Lung (tissue), 11 donors: ENCODE measurements at regions not wholly inside any gene's neighbourhood (a gene's known extent, or its start where the extent isn't known, plus 50 kb on each side); places are given as distances from the start of the nearest gene placed in this dataset.

Experiments
- ATAC-seq: fragments of 200-7000 bp; cut with Tn5 transposase; one replicate; pipeline ENCODE4 v1.9.1; 2020; ENCODE audit warnings: moderate number of reproducible peaks; ENCODE audit not compliant: insufficient read depth, low FRiP score
- DNase-seq, 3 donors: peaks; one replicate each; pipeline ENCODE4 v3.0.0-alpha.2; 2013 to 2017
- H3K27ac ChIP-seq, 2 donors: one replicate each; pipeline ENCODE4 v1.5.1; 2013; ENCODE audit warnings: mild to moderate bottlenecking in 2 of 2, moderate library complexity in 2 of 2, control low read depth in 1 of 2, inconsistent platforms in 1 of 2, low read depth in 1 of 2, low read length in 1 of 2
- H3K27me3 ChIP-seq, 3 donors: one replicate each; pipeline ENCODE4 v1.5.1; 2013; ENCODE audit warnings: low read length in 2 of 3; ENCODE audit not compliant: control insufficient read depth in 3 of 3, insufficient read depth in 3 of 3
- H3K36me3 ChIP-seq, 4 donors: one replicate each; pipeline ENCODE4 v1.5.1; 2013; ENCODE audit warnings: low read length in 4 of 4, mild to moderate bottlenecking in 1 of 4, moderate library complexity in 1 of 4; ENCODE audit not compliant: control insufficient read depth in 4 of 4, insufficient read depth in 4 of 4
- H3K4me1 ChIP-seq, 5 donors: one replicate each; pipeline ENCODE4 v1.5.1; 2013; ENCODE audit warnings: low read length in 5 of 5, mild to moderate bottlenecking in 2 of 5, moderate library complexity in 1 of 5; ENCODE audit not compliant: control insufficient read depth in 5 of 5, insufficient read depth in 5 of 5
- H3K4me3 ChIP-seq: one replicate; pipeline ENCODE4 v1.5.1; 2013; ENCODE audit warnings: mild to moderate bottlenecking, control low read depth, moderate library complexity
- H3K9ac ChIP-seq, 2 donors: one replicate each; pipeline ENCODE4 v1.5.1; 2013; ENCODE audit warnings: low read length in 2 of 2, control low read depth in 1 of 2; ENCODE audit not compliant: insufficient read depth in 1 of 2
- H3K9me3 ChIP-seq, 4 donors: one replicate each; pipeline ENCODE4 v1.5.1; 2013; ENCODE audit warnings: low read length in 3 of 4, mild to moderate bottlenecking in 1 of 4, moderate library complexity in 1 of 4; ENCODE audit not compliant: control insufficient read depth in 4 of 4, insufficient read depth in 3 of 4
- WGBS, 2 donors: extraction: QIAGEN DNeasy Blood & Tissue Kit; methylation state at CpG; one replicate each; pipeline ENCODE4 v1.1.7; 2013; 5-methylcytosine and 5-hydroxymethylcytosine counted together
- TF ChIP-seq, protein P1 (sequence below): IDR thresholded peaks from 2 replicates; pipeline ENCODE4 v1.5.1; 2012; ENCODE audit warnings: mild to moderate bottlenecking; ENCODE audit errors: control extremely low read depth, extremely low read depth
- donor health status: control.
- donor health status: control.
- donor health status: Bipolar disorder and iron deficiency.
- donor health status: healthy.
- donor health status: DM: yes; HTN: yes; CAD: no.

DNA sequence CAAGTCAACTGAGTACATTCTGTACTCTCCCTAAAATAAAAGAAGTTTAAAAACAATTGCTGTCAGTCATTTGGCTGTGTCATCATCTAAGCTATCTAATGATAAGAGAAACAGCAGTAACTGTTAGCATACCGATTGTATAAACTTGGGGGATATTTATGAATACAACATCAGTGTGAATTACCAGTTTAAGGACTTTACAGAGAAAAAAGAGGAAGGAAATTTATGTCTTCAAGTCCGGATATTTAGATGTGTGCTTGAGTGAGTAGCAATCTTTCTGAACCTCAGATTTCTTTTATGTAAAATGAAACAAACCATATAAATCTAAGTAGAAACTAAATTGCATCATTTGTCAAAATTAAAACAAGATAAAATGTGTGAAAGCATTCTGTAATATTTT is 1557.0 kb downstream of the MRPL39 start:
- Histone ChIP-seq H3K4me1 (peaks cover 0 to 2% (median 0%) of the 10 kb centered on the region in 5 donors), H3K9ac (no peak overlapping the region), H3K36me3 (no peaks in the 10 kb centered on the region), H3K9me3 (no peaks in the 10 kb centered on the region), H3K4me3 (no peak overlapping the region), H3K27ac (no peak overlapping the region), H3K27me3 (no peaks in the 10 kb centered on the region)
- WGBS, 2 donors, result 17 to 41% methylated on average over 2 of the region's 2 CpGs
- ATAC-seq (no peak), DNase-seq (no peak)
- TF ChIP-seq, protein P1, sequence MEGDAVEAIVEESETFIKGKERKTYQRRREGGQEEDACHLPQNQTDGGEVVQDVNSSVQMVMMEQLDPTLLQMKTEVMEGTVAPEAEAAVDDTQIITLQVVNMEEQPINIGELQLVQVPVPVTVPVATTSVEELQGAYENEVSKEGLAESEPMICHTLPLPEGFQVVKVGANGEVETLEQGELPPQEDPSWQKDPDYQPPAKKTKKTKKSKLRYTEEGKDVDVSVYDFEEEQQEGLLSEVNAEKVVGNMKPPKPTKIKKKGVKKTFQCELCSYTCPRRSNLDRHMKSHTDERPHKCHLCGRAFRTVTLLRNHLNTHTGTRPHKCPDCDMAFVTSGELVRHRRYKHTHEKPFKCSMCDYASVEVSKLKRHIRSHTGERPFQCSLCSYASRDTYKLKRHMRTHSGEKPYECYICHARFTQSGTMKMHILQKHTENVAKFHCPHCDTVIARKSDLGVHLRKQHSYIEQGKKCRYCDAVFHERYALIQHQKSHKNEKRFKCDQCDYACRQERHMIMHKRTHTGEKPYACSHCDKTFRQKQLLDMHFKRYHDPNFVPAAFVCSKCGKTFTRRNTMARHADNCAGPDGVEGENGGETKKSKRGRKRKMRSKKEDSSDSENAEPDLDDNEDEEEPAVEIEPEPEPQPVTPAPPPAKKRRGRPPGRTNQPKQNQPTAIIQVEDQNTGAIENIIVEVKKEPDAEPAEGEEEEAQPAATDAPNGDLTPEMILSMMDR, result no peak

DNA sequence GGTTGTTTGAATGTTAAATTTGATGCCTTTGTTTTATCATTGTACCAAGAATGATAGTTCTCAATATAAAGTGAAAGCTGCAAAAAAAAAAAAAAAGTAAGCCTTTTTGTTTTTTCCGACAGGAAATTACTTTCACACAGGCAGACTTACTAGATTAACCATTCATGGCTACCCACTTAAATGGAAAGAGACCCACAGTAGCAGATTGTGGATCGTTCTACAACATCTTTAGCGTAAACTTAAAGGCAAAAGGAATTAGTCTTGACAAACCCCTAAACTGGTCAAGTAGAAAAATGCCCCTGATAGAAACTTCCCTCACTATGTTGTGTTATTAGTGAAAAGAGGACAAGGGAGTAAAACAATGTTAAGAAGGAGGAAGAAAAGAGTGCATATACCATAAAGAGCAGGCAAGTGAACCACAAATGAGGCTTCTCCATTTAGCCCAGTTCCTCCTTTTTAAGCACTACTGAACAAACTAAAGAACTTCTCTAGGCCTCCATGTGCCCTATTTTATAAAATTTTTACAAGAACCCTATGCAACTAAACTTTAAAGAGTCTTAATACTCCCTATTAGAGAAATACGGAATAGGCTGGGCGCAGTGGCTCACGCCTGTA is 1560.3 kb downstream of the MRPL39 start:
- 66 to 79% methylated on average over 6 of the region's 6 CpGs for WGBS, 2 donors
- DNase-seq, result peak in 2 of 3 donors; percentile 2 to 3

DNA sequence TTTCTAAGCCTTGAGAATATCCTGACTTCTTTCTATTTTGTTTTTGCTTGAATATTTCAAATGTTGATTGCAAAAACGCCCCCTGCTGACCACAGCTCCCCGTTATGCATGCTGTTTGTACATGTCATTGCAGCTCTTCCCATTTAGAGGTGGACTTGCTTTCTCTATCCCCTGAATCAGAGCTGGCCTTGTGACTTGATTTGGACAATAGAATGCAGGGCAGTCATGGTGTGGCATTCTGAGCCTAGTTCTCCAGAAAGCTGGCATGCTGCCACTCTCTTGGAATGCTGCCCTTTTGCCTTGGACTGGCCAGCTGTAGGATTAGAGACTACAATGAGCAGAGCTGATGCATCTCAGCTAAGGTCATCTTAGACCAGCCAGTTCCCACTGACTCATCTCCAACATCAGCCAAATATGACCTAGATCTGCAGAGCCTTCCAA is 1561.5 kb downstream of the MRPL39 start:
- ATAC-seq (peak; percentile 75), DNase-seq (peak; percentile 61 to 84 (median 80))
- Histone ChIP-seq H3K4me1 (peaks cover 0 to 2% (median 0%) of the 10 kb centered on the region in 5 donors), H3K9me3 (no peaks in the 10 kb centered on the region), H3K9ac (no peak overlapping the region), H3K27ac (no peak overlapping the region), H3K4me3 (no peak overlapping the region), H3K27me3 (no peaks in the 10 kb centered on the region), H3K36me3 (no peaks in the 10 kb centered on the region)
- TF ChIP-seq, protein P1, result peak; percentile 5
- 3 to 10% methylated on average over 2 of the region's 2 CpGs for whole genome bisulfite sequencing, 2 donors

More for the DNA sequence above, 1560.3 kb downstream of the MRPL39 start:
- Histone ChIP-seq H3K27ac (no peak overlapping the region), H3K4me3 (no peak overlapping the region), H3K4me1 (peaks cover 0 to 2% (median 0%) of the 10 kb centered on the region in 5 donors), H3K9ac (no peak overlapping the region), H3K27me3 (no peaks in the 10 kb centered on the region), H3K36me3 (no peaks in the 10 kb centered on the region), H3K9me3 (no peaks in the 10 kb centered on the region)
- TF ChIP-seq, protein P1, result no peak
- no peak for ATAC-seq

DNA sequence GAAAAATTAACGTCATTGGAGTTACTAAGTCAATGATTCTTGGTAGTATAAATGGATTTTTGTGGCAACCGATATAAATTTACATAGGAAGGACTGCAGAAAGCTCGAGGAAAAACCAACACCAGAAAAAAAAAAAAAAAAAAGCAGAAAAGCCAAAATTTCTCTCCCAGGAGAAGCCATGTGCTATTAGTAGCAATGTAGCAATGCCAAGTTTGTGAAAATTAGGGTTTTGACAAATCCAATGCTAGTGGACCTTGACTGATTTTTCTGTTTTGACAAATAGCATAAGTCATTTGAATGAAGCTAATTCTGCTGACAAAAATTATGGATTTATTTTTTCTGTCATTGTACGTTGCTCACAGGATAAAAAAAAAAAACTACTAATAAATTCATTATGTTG is 1561.9 kb downstream of the MRPL39 start:
- Histone ChIP-seq H3K9me3 (no peaks in the 10 kb centered on the region), H3K4me3 (no peak overlapping the region), H3K27me3 (no peaks in the 10 kb centered on the region), H3K27ac (no peak overlapping the region), H3K9ac (no peak overlapping the region), H3K4me1 (peaks cover 0 to 2% (median 0%) of the 10 kb centered on the region in 5 donors), H3K36me3 (no peaks in the 10 kb centered on the region)
- WGBS, 2 donors, result 63 to 70% methylated on average over 4 of the region's 4 CpGs
- TF ChIP-seq, protein P1, result no peak
- DNase-seq (no peak), ATAC-seq (no peak)
